GM12878 (cell line): ENCODE measurements at regions not wholly inside any gene's neighbourhood (a gene's known extent, or its start where the extent isn't known, plus 50 kb on each side); places are given as distances from the start of the nearest gene placed in this dataset.
A peak's percentile ranks its signal among the peaks of the same experiment; 100 is the strongest.

Experiments
- ATAC-seq: fragments of 200-7000 bp; cut with Tn5 transposase; 3 replicates; pipeline ENCODE4 v1.9.1; 2020; ENCODE audit warnings: mild to moderate bottlenecking, moderate library complexity
- BruUV-seq: library from RNA; stranded (reverse); fragments of 400-500 nt; replicated peaks from 2 replicates; lab custom pipeline; 2021; lab: Mats Ljungman, UMichigan
- CTCF ChIA-PET: fragments of 300-600 bp; sonication (Branson Sonifier 250); formaldehyde crosslinking; extraction: SDS; loops from one replicate; lab custom pipeline; 2021; ENCODE audit warnings: inconsistent platforms; lab: Yijun Ruan, JAX
- POLR2A ChIA-PET: fragments of 350-600 bp; formaldehyde crosslinking; extraction: SDS; loops from one replicate; lab custom pipeline; 2021; ENCODE audit warnings: inconsistent platforms; lab: Charles Lee
- RAD21 ChIA-PET: fragments of 300-600 bp; sonication (Branson Sonifier 250); formaldehyde crosslinking; loops from one replicate; lab custom pipeline; 2023; ENCODE audit warnings: antibody characterized with exemption; ENCODE audit not compliant: unreplicated experiment; lab: Charles Lee
- SMC1A ChIA-PET: fragments of 300-600 bp; sonication (Branson Sonifier 250); formaldehyde crosslinking; loops from one replicate; lab custom pipeline; 2023; ENCODE audit not compliant: unreplicated experiment, uncharacterized antibody; lab: Charles Lee
- DNase-seq: peaks from one replicate; pipeline ENCODE4 v3.0.0-alpha.2; 2011; ENCODE audit warnings: low read depth, low spot score
- FAIRE-seq: peaks from 3 replicates; lab custom pipeline; 2011; peaks lifted over from hg19 to GRCh38; lab: Jason Lieb, UNC
- H2AFZ ChIP-seq: 2 replicates; pipeline ENCODE4 v1.6.0; 2011; ENCODE audit warnings: low read depth, low read length, control low read depth; ENCODE audit not compliant: control insufficient read depth
- H3K27ac ChIP-seq: 2 replicates; pipeline ENCODE4 v1.5.1; 2011; ENCODE audit warnings: control low read depth; ENCODE audit not compliant: control insufficient read depth, insufficient read depth
- H3K27me3 ChIP-seq, 2 experiments: replicated peaks in 1 of 2; 2 replicates each; pipeline versions ENCODE4 v1.6.0 to v1.6.1; 2011; ENCODE audit warnings: low read length in 1 of 2; ENCODE audit not compliant: control insufficient read depth in 2 of 2, insufficient read depth in 2 of 2
- H3K36me3 ChIP-seq, 2 experiments: 2 replicates each; pipeline ENCODE4 v1.5.1; 2011; ENCODE audit warnings: low read length in 1 of 2; ENCODE audit not compliant: control insufficient read depth in 2 of 2, insufficient read depth in 2 of 2
- H3K4me1 ChIP-seq: 2 replicates; pipeline ENCODE4 v1.6.1; 2011; ENCODE audit warnings: mild to moderate bottlenecking, low read length, moderate library complexity, mixed read lengths; ENCODE audit not compliant: control insufficient read depth, insufficient read depth
- H3K4me2 ChIP-seq: 2 replicates; pipeline ENCODE4 v1.6.0; 2011; ENCODE audit warnings: control low read depth; ENCODE audit not compliant: control insufficient read depth, insufficient read depth
- H3K4me3 ChIP-seq: fragments of 200-600 bp; sonication (generic); 2 replicates; pipeline ENCODE4 v1.5.1; 2016
- H3K79me2 ChIP-seq: 2 replicates; pipeline ENCODE4 v1.6.0; 2011; ENCODE audit warnings: low read length; ENCODE audit not compliant: control insufficient read depth, insufficient read depth
- H3K9ac ChIP-seq: 2 replicates; pipeline ENCODE4 v1.8.0; 2011; ENCODE audit warnings: low read length, control low read depth, mixed read lengths; ENCODE audit not compliant: control insufficient read depth, insufficient read depth
- H3K9me3 ChIP-seq: replicated peaks from 3 replicates; pipeline ENCODE4 v1.5.1; 2011; ENCODE audit warnings: mild to moderate bottlenecking, low read length; ENCODE audit not compliant: control insufficient read depth, insufficient read depth
- H4K20me1 ChIP-seq: 2 replicates; pipeline ENCODE4 v1.6.0; 2011; ENCODE audit not compliant: control insufficient read depth, insufficient read depth
- CTCF ChIP-seq, 3 experiments: IDR thresholded peaks in 2 of 3; conservative IDR thresholded peaks in 1 of 3; 2 replicates each; pipeline ENCODE4 v1.5.1; 2011; ENCODE audit warnings: low read depth in 3 of 3, low read length in 3 of 3, mild to moderate bottlenecking in 3 of 3, control low read depth in 2 of 3, moderate library complexity in 2 of 3, inconsistent platforms in 1 of 3, mixed read lengths in 1 of 3; ENCODE audit not compliant: control insufficient read depth in 2 of 3, insufficient read depth in 1 of 3; ENCODE audit errors: extremely low read depth in 1 of 3
- RUNX3 ChIP-seq: IDR thresholded peaks from 2 replicates; pipeline ENCODE4 v1.6.1; 2012; ENCODE audit warnings: low read length, inconsistent platforms
- SMC3 ChIP-seq: IDR thresholded peaks from 2 replicates; pipeline ENCODE4 v1.6.1; 2011; ENCODE audit warnings: low read length, improper control_type of control experiment, borderline replicate concordance
- TARDBP ChIP-seq: IDR thresholded peaks from 2 replicates; pipeline ENCODE4 v1.6.1; 2016; ENCODE audit warnings: borderline replicate concordance
- ZBTB33 ChIP-seq: fragments of 450-650 bp; IDR thresholded peaks from 2 replicates; pipeline ENCODE4 v1.6.1; 2017; ENCODE audit warnings: mild to moderate bottlenecking
- WGBS: methylation state at CpG from one replicate; pipeline ENCODE4 v1.1.6; 2016; ENCODE audit warnings: low lambda C conversion rate; ENCODE audit not compliant: insufficient replicate concordance, insufficient coverage; ENCODE audit errors: missing lambda C conversion rate; 5-methylcytosine and 5-hydroxymethylcytosine counted together
- in situ Hi-C: fragments of 300-500 bp; cut with MboI; formaldehyde crosslinking; loops from 9 replicates; pipeline ENCODE4 v1.14.3; 2018; ENCODE audit warnings: mixed read lengths
- intact Hi-C: fragments of 100-400 bp; cut with micrococcal nuclease; formaldehyde crosslinking; loops from one replicate; pipeline ENCODE4 v1.14.2; 2022; ENCODE audit not compliant: unreplicated experiment

GRCh38 chr6:166032366-166033200 lies 135.1 kb downstream of the TBXT start:
- SMC1A ChIA-PET, result no interaction called here
- no TSS peak for BruUV-seq
- H3K79me2 ChIP-seq, result no peaks in the 10 kb centered on the region
- ATAC-seq, result peak; percentile 77
- CTCF ChIA-PET, result no interaction called here
- in situ Hi-C loops (no loop called here), intact Hi-C loops (no loop called here)
- no peak overlapping the region for H3K4me2 ChIP-seq
- H4K20me1 ChIP-seq, result no peaks in the 10 kb centered on the region
- 53% methylated on average over 9 of the region's 9 CpGs for WGBS
- H3K9ac ChIP-seq, result no peak overlapping the region
- RAD21 ChIA-PET, result interaction anchor here (0.6 kb wide), 1 partner anchor 358 kb away, joined by 4 read pairs; no protein-coding TSS in a partner anchor
- no peaks in the 10 kb centered on the region for H3K27me3 ChIP-seq
- POLR2A ChIA-PET, result no interaction called here
- no peaks in the 10 kb centered on the region for H3K9me3 ChIP-seq
- H3K36me3 ChIP-seq, result no peaks in the 10 kb centered on the region
- H3K27ac ChIP-seq, result no peak overlapping the region
- no peak overlapping the region for H2AFZ ChIP-seq
- no peak overlapping the region for H3K4me3 ChIP-seq
- TF ChIP-seq ZBTB33 (no peak), SMC3 (no peak), TARDBP (no peak), CTCF (IDR thresholded peaks at IDR 0.05 in 2 of 3, conservative IDR thresholded peaks at IDR 0.05 in 1 of 3; ENCODE audit: control insufficient read depth in 2 of 3, extremely low read depth in 1 of 3, insufficient read depth in 1 of 3, low read depth in 3 of 3, low read length in 3 of 3) (peak in 2 of 3 experiments; percentile 10 to 32; a peak in 1 of 6 replicates), RUNX3 (no peak)
- TF ChIP-seq, all 136 proteins: peak for 1
- no peaks in the 10 kb centered on the region for H3K4me1 ChIP-seq
- DNase-seq (no peak), FAIRE-seq (no peak)
